Activated CD8-positive, alpha-beta memory T cell treated with anti-CD3 and anti-CD28 coated beads for 1 hour (primary cell): ENCODE measurements at regions not wholly inside any gene's neighbourhood (a gene's known extent, or its start where the extent isn't known, plus 50 kb on each side); places are given as distances from the start of the nearest gene placed in this dataset.

Experiments
- DNase-seq, 2 donors: peaks; one replicate each; pipeline ENCODE4 v3.0.0-alpha.2; 2020; ENCODE audit warnings: low read depth in 1 of 2; ENCODE audit errors: extremely low read depth in 1 of 2

GRCh38 chr14:98229656-98230366 is 1042.2 kb downstream of the BCL11B start:
- DNase-seq = no peak

- no peak for DNase-seq
Measured at GRCh38 chr14:98230411-98230810, 1041.6 kb downstream of the BCL11B start.

GRCh38 chr14:98231210-98231609 is 1040.8 kb downstream of the BCL11B start:
- no peak for DNase-seq

GRCh38 chr14:98233656-98234055 is 1038.3 kb downstream of the BCL11B start:
- DNase-seq = no peak

- no peak for DNase-seq
Measured at GRCh38 chr14:98234208-98234607, 1037.8 kb downstream of the BCL11B start.

GRCh38 chr14:98236314-98236713 is 1035.7 kb downstream of the BCL11B start:
- no peak for DNase-seq

- no peak for DNase-seq
Measured at GRCh38 chr14:98237939-98238338, 1034.1 kb downstream of the BCL11B start.

- no peak for DNase-seq
Measured at GRCh38 chr14:98240376-98240775, 1031.6 kb downstream of the BCL11B start.

GRCh38 chr14:98242903-98243302 is 1029.1 kb downstream of the BCL11B start:
- DNase-seq = no peak

GRCh38 chr14:98243332-98243731 is 1028.7 kb downstream of the BCL11B start:
- DNase-seq = no peak

GRCh38 chr14:98244162-98244948 is 1027.6 kb downstream of the BCL11B start:
- DNase-seq = no peak

GRCh38 chr14:98244966-98245569 is 1026.9 kb downstream of the BCL11B start:
- no peak for DNase-seq

- DNase-seq = no peak
Measured at GRCh38 chr14:98249057-98249456, 1022.9 kb downstream of the BCL11B start.

- no peak for DNase-seq
Measured at GRCh38 chr14:98249476-98249875, 1022.5 kb downstream of the BCL11B start.

GRCh38 chr14:98252820-98253219 is 1019.2 kb downstream of the BCL11B start:
- no peak for DNase-seq

GRCh38 chr14:98259881-98260280 is 1012.1 kb downstream of the BCL11B start:
- no peak for DNase-seq

- no peak for DNase-seq
Measured at GRCh38 chr14:98262566-98262965, 1009.4 kb downstream of the BCL11B start.

- DNase-seq = no peak
Measured at GRCh38 chr14:98269533-98269932, 1002.5 kb downstream of the BCL11B start.

GRCh38 chr14:98270201-98270600 is 1001.8 kb downstream of the BCL11B start:
- DNase-seq = no peak

- no peak for DNase-seq
Measured at GRCh38 chr14:98274596-98274995, 997.4 kb downstream of the BCL11B start.

GRCh38 chr14:98278800-98279199 is 993.2 kb downstream of the BCL11B start:
- DNase-seq = no peak

- no peak for DNase-seq
Measured at GRCh38 chr14:98280436-98280835, 991.6 kb downstream of the BCL11B start.
